Fibroblast of skin of left biceps (primary cell): ENCODE measurements at regions not wholly inside any gene's neighbourhood (a gene's known extent, or its start where the extent isn't known, plus 50 kb on each side); places are given as distances from the start of the nearest gene placed in this dataset.

Experiments
- DNase-seq, 2 experiments: peaks; one replicate each; pipeline ENCODE4 v3.0.0-alpha.2; 2013; ENCODE audit warnings: low read depth in 2 of 2

DNA sequence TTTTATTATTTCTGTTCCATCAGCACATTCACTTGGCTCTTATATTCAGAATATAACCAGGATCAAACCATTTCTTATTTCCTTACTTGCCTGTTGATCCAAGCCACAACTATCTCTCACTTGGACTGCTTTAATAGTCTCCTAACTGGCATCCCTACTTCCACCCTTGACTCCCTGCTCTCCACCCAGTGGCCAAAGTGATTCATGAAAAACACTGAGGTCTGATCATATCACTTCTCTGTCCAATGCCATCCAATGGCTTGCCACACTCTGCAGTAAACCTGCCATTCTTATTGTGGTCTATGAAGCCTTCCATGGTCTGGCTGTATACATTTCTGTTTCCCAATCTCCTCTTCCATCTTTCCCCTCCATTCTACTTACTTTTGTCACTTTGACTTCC is 576.1 kb downstream of the PDCD6IP start:
- no peak for DNase-seq

DNA sequence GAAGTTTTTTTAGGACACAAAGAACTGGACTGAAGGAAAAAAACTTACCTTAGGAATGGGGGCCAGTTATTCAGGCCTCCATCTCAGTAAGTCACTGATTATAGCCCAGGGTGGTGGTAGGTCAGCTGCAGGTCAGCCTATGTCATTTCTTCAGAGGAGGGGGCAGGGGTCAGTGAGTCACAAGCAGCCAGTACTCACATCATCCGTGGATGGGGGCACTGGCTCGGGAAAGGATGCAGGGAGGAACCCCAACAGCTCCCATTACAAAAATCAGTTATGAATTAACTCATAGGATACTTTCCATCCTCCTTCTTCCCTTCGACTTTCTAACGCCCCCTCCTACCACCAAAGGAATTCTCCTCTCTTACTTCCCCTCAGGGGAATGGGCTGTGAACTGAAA is 578.3 kb downstream of the PDCD6IP start:
- DNase-seq: no peak

DNA sequence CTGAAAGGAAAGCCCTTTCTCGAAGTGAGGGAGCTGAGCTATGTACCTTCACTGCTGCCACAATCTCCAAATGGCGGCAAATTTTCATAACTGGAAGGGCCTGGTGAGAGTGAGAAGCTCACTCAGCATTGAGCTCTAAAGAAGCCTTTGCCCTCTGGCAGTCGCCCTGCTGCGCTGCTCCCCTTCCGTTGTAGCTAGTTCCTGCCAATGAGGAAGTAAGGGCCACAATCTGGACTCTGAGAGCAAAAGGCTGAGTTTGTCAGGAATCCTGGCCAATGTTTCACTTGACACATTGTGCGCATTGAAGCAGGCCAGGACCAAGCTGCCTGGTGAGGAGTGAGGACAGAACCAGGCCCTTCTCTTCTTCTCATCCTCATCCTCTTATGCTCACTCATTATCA is 579.5 kb downstream of the PDCD6IP start:
- no peak for DNase-seq

DNA sequence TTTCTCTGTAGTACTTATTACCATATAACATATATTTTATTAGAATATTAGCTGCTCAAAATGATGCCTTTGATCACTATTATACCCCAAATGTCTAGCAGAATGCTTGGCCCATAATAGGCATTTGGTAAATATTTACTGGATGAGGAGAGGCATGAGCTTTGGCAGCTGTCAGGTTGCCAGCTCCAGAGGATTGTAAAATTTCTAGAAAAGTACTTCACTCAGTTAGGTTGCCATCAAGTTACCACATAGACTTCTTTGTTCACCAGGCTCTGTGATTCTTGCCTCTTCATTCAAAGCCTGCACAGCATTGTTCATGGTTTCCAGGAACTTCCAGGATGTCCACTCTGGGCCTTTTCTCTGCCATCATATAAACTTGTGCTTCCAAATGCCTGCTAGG is 582.8 kb downstream of the PDCD6IP start:
- DNase-seq: no peak

DNA sequence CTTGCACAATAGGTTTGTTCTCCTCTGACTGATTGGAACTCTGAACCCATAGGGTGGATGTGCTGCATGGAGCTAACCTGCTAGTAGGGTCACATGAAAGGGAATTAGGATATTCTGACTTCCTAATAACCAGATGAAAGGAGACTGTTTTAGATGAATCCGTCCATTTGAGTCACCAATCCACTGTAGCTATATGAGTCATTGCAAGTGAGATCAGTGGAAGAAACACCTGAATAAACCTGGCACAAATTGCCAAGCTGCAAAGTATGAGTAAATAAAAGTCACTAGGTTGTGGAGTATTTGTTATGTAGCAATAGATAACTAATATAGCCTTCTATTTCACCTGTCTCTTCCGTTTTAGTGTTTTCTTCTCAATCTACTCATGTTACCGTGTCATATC is 584.4 kb downstream of the PDCD6IP start:
- DNase-seq: no peak

DNA sequence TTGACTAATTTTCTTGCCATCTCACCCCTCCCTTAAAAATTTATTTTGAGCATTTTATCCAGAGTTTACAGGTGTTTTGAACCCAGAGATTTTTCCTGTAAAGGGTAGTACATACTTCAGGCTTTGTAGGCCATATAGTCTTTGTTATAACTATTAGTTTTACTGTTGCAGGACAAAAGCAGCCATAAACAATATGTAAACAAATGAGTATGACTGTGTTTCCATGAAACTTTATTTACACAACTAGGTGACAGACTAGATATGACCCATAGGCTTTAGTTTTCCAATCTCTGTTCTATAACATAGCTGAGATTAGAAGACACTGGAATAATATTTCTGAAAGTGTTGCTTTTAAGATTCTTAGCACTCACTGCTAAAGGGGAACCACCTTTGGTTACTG is 587.9 kb downstream of the PDCD6IP start:
- DNase-seq: no peak

DNA sequence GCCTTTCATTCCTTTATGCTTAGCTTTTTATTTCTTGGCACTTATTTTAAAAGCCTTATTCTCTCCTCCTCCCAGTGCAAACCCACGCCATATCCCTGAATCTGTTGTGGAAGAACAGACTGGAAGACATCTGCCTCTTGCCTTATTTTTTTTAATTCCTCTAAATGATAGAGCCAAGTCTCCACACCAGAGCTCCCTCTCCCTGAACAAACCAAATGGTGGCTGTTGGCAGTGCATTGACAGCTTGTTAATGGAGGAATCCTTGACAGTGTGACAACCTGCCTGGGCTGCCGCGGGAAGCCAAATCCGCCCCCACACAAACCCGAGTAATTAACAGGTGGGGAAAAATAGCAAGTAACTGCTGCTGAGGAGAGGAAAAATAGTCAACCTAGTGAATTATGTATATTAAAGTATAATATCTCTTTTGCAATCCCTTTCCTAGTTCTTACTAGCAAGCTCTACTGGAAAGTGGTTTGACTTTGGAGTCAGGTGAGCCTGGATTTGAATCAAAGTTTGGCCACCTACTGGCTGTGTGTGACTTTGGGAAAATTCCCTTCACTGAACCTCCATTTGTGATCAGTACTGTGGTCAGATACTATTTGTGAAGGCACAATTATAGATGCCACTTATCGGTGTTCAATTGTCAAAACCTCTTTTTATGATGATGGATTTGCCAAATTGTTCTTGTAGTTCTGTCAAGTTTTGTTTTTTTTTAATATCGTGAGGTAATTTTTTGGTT is 589.6 kb downstream of the PDCD6IP start:
- DNase-seq: no peak

DNA sequence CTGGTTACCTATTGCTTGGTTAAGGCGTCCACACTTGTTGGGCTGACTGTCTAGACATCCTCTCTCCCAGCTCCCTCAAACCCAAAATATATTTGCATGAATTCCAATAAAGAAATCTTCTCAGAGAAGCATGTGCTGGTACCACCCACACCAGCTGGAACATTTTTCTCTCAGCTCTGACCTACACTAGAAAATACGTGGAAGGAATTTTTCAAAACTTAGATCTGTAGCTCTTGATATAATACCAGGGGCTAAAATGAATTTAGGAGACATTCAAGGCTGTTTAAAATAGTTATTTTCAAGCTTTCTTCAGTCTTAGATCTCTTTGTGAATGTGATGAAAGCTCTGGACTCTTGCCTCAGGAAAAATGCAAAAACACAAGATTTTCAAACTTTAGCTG is 590.4 kb downstream of the PDCD6IP start:
- DNase-seq: no peak

DNA sequence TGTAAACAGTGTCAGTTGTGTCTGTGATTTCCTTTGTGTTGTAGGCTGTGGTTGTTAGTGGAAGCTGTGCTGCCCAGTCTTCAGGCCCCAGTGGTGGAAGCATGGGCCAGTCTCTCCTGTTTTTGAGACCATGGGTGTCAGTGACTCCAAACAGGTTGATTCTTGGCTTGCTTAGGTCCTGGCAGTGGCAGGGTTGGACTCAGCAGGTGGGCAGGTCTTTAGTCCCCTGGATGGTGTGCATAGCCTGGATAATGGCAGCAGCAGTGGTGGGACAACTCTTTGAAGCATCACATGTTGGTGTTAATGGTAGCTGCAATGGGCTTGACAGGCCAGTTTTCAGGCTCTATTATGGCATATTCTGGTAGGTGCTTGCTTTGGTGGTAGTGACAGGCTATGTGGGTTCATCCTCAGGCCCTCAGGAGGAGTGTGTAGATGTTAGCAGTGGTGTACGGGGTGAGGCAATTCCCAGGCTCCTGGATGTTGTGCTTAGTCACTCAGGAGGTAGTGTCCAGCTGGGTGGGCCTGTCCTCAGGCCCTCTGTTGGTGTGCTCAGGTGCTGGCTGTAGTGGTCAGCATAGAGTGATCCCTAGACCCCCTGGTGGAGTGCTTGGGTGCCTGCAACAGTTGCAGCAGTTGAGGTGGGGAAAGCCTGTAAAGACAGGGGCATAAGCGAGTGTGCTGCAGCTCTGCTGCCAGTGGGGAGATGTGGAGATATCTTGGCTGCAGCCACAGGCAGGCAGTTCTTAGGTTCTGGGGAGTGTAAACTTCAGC is 596.7 kb downstream of the PDCD6IP start:
- DNase-seq: no peak

DNA sequence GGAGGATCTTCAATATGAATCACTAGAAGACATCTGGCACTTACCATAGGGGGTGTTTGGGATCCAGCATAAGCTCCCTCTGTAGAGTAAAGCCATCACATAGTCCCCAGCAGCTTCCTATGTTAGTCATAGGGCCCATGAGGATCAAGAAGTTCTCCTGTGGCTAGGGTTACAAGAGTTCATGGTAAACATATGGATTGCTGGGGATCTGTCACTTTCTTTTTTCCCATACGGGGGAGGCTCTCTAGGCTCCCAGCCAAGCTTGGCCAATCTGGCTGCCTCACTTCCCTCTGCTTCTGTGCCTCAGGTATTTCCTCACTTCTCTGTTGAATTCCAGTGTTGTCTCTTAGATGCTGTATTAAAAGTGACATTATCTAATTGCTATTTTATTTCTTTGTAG is 597.9 kb downstream of the PDCD6IP start:
- DNase-seq: no peak

DNA sequence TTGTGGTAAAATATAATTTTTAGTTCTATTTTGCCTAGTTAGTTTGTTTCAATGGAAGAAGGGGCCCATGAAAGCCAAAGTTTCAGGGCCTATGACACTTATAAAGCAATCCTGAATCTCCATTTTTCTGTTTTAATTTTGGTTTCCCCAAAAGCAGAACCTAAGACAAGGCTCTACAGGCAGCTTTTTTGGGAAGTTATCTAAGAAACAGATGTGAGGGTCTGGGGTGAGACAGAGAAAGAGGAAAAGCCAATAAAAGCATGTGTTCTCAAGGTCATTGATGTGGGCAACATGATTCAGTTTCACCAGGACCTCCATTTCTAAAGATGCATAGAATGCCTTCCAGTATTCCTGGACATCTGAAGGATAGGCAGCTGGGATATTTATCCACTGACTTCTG is 598.5 kb downstream of the PDCD6IP start:
- no peak for DNase-seq

DNA sequence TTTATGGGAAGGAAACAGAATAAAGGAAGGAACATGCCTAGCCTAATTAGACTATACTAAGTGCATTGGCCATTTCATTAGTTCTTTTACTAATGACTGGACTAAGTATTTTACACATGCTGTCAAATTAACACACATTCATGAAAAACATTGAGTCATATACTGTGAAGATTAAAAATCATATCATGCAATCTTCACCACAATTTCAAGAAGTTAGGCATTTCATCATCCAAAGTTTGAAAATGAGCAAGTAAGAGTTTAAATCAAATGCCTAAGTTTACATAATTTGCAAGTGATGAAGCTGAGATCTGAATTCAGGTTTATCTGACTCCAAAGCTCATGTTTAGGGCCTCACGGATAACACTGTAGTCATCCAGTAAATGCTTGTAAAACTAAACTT is 601.0 kb downstream of the PDCD6IP start:
- DNase-seq: no peak

DNA sequence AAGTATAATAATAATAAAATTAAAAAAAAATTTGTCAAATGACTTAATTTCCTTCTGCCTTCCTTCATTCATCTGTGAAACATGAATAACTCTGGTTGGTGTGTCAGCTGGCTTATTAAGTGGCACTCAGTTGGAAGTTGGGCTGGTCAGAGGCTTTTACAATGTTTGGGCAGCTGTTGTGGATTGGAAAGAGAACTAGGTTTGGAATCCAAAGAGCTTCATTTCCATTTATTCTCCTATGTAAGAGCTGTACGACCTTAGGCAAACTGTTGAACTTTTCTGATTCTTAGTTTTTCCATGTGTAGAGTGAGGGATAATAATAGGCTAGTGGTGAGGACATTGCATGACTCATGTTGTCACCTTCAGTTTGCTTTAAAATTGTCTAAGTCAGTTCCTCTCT is 606.7 kb downstream of the PDCD6IP start:
- DNase-seq: no peak

DNA sequence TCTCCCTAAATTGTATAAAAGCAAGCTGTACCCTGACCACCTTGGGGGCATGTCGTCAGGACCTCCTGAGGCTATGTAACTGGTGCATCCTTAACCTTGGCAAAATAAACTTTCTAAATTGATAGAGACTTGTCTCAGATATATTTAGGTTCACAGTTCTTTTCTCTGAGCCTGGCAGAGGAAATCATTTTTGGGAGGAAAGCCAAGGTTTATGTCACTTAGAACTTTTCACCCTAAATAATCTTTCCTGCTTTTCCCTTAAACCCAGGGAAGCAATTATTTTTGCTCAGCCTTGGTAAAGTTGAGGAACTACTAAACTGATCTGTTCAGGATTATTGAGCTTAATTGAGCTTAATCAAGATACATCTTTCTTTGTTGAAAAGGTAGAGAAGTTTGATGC is 608.9 kb downstream of the PDCD6IP start:
- DNase-seq: no peak

DNA sequence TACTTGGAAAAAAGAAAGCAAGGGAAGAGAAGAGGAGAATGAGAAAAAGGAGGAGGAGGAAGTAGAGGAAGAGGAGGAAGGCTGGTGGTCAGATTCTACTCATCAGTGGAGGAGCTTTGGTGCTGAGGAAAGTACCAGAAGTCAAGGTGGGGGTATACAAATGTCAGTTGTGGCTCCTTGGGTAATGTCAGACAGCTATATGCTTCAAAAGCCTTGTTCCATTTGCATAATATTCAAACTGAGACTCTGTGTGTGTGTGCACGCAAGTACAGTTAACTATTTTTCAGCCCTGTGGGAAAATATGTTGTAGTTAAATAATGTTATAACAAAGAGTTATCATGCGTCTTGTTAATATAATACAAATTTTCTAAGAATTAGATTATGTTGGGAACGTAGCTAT is 609.7 kb downstream of the PDCD6IP start:
- no peak for DNase-seq

DNA sequence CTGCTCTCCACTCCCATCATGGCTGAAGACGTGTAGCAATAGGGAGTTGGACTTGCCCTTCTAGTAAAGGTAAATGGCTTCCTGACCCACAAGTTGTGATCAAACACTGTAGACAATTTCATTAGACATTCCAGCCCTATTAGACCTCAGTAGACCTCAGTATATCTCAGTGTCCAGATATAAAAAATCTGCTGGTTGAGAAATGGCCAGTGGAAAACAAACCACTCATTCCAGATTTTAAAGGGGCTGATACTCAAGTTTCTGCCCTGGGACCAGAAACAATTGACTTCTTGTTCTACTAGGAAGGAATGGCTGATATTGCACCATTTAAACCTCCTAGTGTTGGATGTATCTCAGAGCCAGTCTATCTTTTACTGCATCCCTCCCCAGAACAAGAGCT is 613.2 kb downstream of the PDCD6IP start:
- DNase-seq: no peak

DNA sequence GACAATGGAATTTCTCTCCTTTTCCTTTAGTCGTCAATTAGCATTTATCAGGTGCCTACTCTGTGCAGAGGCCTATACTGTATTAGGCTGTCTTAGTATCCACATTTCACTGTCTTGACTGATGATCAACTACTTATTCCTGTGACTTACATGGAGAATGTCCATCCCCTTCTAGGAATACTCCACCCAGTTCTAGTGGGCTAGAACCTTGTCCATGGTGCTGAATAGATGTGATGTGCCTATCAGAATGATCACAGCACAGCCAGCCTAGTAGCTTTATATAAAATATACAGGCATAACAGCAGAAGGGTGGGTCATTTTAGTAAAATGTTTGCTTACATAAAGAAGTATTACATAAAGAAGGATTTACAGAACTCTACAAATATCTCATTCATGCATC is 621.4 kb downstream of the PDCD6IP start:
- no peak for DNase-seq

DNA sequence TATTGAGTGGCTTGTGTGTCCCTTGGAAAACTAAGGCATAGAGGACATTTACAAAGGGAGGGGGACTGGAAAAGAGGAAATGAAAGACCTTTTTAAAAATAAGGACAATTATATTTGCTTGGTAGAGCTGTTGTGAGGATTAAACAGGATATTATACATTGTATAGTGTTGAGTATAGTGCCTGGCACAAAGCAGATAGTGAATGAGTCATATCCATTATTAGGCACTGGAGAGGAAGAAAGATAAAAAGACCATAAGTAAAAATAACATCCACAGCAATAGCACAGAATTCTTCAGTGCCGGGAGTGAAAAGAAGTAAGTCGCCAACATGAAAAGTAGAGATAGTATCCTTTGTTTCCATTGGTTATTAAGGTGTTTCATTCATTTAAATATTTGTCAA is 623.3 kb downstream of the PDCD6IP start:
- no peak for DNase-seq

DNA sequence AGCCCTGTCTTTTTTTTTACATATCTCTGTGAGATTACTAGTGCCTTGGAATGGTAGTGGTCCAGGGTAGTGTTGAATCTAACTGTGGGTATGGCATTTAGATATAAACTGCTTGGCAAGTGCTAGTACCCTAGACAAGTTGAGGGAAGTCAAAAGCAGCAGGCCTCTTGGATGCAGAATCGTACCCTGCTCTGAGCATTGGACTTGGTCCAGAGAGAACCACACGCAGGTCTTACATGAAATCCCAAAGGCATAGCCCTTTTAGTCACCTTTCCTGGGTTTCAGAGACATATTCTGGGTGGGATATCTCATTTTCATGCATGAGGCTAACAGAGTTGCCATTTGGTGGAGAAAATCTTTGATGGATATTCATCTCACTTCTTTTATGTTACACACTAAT is 641.4 kb downstream of the PDCD6IP start:
- DNase-seq: no peak

DNA sequence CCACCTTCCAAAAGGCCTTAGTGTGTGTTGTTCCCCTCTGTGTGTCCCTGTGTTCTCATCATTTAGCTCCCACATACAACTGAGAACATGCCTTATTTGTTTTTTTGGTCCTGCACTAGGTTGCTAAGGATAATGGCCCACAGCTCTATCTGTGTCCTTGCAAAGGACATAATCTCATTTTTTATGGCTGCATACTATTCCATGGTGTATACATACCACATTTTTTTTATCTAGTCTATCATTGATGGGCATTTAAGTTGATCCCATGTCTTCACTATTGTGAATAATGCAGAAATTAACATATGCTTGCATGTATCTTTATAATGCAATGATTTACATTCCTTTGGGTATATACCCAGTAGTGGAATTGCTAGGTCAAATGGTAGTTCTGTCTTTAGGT is 645.7 kb downstream of the PDCD6IP start:
- no peak for DNase-seq

DNA sequence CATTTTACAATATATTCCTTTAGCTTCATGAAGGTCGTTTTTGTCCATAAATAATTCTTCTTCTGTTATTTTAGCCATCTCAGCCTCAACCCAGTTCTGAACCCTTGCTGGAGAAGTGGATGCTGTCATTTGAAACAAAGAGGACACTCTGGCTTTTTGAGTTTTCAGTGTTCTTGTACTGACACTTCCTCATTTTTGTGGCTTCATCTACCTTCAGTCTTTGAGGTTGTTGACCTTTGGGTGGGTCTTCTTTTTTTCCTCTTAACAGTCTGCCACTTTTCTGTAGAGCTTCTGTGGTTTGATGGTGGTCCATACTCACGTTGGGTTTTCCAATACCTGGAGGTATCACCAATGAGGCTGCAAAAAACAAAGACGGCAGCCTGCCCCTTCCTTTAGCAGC is 650.9 kb downstream of the PDCD6IP start:
- DNase-seq: no peak

DNA sequence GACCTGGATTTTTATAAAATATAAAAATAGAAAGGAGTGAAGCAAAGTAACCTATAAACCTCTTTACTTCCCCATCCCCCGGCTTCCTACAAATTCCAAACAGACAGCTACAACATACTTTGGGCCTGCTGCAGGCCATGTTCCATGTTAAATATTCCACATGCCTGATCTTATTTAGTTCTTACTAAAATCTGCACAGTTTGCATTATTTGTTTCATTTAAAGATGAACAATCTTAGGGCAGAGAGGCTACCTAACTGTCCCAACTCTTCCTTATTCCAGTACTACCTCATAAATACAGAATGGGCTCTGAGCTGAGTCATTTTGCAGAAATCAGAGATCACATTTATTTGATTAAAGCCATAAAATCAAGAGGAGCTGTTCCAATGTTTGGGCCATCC is 665.0 kb downstream of the PDCD6IP start:
- DNase-seq: no peak

DNA sequence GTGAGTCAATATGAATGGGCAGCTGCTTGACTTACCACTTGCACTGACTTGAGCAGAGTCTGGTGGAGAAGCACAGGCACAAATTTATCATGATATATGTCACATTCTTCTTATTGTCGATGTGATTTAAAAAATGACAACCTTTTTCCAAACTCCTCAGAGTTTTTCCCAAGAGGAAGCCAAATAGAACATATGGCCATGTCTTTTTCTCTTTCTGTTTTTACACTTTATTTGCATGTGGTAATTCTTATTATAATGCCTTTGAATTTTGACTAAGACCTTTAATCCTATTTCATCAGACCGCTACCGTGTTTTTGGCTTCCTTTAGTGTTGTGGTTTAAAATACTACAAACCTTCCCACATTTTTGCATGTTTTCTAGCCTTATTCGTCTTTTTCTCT is 666.2 kb downstream of the PDCD6IP start:
- DNase-seq: no peak

DNA sequence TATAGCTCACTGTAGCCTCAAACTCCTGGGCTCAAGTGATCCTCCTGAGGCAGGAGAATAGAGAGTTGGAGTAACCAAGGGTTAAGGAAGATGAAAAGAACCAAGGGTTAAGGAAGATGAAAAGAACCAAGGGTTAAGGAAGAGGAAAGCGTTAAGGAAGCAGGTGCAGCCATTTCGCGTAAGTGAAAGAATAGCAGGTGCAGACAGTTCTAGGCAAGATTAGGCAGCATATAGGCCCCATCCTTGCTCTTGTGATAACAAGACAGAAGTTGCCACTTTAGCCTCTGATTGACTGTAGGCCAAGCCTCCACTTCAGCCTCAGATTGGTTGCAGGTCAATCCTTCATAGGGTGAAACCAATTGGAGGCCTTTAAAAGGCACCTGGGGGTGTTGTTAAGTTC is 677.4 kb downstream of the PDCD6IP start:
- DNase-seq: no peak
